ENCODE measurements at regions not wholly inside any gene's neighbourhood (a gene's known extent, or its start where the extent isn't known, plus 50 kb on each side); places are given as distances from the start of the nearest gene placed in this dataset.
"Not testable (repeated sequence)": the region's sequence is repeated elsewhere in the genome, so short reads cannot be mapped to it uniquely, and the experiment has no call there.

GRCh38 chr11:110347660-110348059 lies 51.2 kb upstream of the RDX start:
- no peak for DNase-seq

DNA sequence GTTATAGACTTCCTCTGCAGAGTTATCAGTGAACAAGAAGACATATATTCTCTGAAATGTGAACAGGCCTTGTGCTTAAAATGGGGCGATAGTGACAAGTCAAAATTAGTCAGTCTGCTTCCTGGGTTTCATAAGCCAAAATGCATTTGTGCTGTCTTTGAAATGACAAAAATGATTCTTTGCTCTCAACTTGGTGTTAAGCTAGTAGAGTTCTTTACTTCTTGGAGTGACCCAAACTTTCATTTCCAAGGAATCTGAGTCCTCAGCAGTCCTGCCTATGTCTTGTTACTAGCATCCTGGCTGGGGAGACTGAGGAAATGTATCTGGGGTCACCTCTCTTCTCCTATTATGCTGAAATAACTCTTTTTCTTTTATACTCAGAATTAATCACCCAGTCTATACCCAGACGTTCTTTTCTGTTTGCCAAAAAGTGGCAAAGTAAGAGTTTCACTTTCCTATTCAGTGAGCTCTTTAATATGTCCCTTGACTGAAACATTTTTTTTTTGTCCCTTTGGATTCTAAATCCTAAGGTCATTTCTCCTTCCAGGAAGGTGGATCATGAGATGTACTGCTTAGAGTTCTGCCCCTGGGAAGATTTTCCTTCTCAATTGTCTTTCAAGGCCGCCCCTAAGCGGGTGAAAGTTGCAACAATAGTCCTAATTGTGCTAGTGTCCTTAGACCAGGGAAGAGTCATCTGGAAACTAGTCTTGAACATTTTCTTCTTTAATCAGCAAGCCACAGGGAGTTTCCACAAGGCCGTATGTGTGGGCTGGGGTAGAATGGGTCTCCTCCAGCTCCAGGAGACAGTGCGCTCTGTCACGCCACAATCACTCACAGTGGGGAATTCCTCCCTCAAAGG lies 53.0 kb upstream of the RDX start:
- no peak for DNase-seq

DNA sequence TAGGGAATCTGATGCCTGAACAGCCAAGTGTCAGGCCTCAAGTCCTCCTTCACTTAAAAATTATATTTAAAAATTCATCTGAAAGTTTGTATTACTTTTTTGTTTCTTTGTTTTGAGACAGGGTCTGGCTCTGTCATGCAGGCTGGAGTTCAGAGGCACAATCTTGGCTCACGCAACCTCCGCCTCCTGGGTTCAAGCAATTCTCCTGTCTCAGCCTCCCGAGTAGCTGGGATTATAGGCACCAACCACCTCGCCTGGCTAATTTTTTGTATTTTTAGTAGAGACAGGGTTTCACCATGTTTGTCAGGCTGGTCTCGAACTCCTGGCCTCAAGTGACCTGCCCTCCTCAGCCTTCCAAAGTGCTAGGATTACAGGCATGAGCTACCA lies 53.6 kb upstream of the RDX start:
- DNase-seq, result not testable (repeated sequence)

GRCh38 chr11:110355011-110355744 lies 58.8 kb upstream of the RDX start:
- DNase-seq, result peak; percentile 44 to 83

DNA sequence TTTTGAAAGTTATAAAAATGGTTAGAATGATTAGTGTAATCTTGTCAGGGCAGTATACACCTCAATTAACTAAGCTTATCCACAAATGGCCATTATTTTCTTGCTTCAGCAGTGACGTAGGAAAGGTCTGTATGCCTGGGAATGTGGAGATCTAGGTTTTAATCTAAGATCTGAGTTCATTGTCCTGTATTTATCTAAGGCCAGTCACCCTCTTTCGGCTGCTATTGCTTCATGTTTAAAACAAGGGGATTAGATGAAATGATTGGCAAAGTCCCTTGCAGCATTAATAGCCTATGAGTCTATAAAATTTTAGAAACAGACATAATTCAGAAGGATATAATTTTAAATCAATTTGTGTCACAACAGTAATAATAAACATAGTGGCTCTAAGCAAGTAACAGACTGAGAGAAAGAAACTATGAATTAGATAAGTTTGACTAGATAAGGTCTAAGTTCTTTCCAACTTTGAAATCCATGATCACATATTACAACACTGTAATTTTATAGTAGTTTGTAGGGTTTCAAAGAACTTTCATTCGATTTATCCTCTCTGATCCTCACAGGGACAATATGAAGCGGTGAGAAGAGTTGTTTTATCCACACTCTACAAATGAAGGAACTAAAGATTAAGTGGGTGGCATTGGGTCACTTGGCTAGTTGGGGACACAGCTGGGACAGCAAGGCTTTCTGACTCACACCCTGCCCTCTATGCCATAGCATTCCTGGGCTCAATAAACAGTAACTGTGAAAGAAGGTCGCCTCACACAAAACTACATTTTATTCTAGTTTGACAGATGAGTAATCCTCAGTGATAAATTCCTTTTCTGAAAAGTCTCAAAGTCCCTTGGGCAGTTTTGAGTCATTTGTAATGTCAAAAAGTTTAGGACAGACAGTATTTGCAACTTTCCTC lies 60.6 kb upstream of the RDX start:
- no peak for DNase-seq

- no peak for DNase-seq
These were observed 61.9 kb upstream of the RDX start for GRCh38 chr11:110358336-110358735.

- DNase-seq, result not testable (repeated sequence)
These were observed 64.5 kb upstream of the RDX start for GRCh38 chr11:110360781-110361408.

GRCh38 chr11:110362971-110363509 lies 66.6 kb upstream of the RDX start:
- peak; percentile 45 to 66 for DNase-seq

GRCh38 chr11:110366291-110366690 lies 63.5 kb upstream of the FDX1 start:
- no peak for DNase-seq

DNA sequence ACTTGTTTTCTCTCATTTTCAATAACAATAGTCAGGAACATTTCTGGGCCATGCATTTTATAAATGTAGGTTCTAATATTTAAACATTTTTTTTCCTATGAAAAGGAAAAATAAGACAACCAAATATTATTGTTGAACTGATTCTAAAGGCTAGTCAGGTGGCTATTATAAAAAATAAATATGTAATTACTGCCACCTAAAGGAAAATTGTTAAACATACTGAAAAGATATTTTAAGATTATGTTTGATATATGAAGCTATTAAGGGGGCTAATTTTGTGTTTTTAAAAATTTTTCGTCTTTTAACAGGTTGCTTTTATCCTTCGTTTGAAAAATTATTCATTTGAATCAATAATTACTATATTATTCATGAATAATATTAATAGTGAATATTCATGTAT lies 62.2 kb upstream of the FDX1 start:
- peak in 1 of 2 experiments; percentile 44 for DNase-seq

DNA sequence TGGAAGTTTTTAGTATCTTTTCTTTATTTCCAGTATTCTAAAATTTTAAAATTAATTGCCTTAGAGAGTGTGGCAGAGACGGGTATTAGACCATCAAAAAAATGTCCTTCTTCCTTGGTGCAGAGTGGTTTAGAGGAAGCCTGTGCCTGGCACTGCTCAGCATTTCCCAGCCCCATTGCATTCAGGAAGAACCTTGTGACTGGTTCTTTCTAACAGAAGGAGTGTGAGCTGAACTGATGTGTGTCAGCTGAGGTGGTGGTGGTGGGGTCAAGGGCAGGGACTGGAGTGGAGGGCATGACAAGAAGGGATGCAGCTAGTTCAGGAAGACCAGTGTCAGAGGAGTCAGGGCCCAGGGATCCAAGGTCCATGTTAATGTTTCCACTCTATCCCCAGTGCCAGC lies 58.7 kb upstream of the FDX1 start:
- no peak for DNase-seq

DNA sequence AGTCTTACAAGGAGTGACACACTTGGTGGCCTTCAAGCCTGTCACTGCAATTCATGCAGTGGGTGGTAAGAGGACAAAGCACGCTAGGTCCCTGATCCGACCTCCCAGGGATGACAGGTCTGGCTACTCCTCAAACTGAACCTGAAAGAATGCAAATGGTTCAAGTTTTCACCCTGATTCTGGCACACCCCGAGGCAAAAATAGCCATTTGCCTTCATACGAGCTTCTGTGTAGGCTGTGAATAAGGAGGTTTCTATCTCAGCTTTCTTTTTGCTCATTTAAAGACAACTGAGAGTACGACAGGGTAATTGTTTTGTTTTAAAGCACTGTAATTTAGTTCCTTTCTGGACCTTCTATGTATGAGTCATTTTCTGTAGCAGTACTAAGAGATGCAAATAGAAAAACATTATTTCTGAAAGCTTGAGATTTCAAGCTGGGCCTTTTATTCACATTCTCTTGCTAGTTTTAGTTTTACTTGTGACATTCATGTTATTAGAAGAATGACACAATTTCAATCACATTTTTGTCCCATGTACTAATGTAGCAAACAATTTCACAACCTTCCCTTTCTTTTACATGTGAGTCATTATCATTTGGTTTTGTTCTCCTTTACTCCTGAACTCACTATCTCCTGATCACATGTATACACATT lies 56.6 kb upstream of the FDX1 start:
- no peak for DNase-seq

- no peak for DNase-seq
These were observed 54.8 kb upstream of the FDX1 start for GRCh38 chr11:110374921-110375320.

GRCh38 chr11:110375351-110375750 lies 54.4 kb upstream of the FDX1 start:
- no peak for DNase-seq

- DNase-seq, result no peak
These were observed 53.7 kb upstream of the FDX1 start for GRCh38 chr11:110376021-110376420.

DNA sequence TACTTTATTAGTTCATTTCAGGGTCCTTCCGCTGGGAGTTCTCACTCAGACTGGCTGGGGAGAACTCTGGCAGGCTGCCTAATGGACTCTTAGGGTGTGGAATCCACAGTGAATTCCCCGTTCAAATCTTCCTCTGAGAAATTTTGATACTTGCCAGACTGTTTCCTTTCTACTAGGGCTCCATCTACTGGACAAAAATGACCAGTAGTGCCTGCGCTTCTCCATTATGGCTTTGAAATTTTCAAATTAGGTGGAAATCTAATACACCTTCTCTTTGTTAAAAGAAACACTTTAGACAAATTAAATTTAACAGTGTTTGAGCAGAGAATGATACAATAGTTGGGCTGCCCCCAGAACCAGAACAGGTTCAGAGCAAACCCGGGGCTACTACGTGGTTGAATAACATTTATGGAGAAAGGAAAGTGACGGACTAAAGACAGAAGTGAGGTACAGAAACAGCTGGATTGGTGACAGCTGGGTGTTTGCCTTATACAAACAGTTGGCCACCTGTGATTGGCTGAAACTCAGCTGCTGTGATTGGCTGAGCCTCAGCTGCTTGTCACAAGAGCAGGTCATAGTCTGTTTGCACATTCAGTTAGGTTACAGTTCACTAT lies 52.9 kb upstream of the FDX1 start:
- DNase-seq, result peak; percentile 89 to 96

- no peak for DNase-seq
These were observed 52.3 kb upstream of the FDX1 start for GRCh38 chr11:110377434-110377833.

- DNase-seq, result no peak
These were observed 50.5 kb upstream of the FDX1 start for GRCh38 chr11:110379261-110379660.

DNA sequence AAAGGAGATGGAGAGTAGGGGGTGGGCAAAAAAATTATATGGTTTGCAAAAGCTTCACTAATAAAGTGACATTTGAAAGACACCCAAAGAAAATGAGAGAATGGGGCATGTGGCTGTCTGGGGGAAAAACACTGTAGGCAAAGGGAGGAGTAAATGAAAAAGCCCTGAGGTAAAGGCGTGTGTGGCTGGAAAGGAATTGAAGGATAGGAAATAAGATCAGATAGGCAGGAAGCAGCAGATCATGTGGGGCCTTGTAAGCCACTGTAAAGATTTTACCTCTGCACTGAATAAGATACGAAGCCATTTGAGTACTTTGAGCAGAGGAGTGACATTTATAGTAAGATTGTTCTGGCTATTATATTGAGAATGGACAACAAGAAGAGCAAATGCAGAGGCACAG lies 49.8 kb upstream of the FDX1 start:
- no peak for DNase-seq
